ENCODE measurements at regions not wholly inside any gene's neighbourhood (a gene's known extent, or its start where the extent isn't known, plus 50 kb on each side); places are given as distances from the start of the nearest gene placed in this dataset.
"Not testable (repeated sequence)": the region's sequence is repeated elsewhere in the genome, so short reads cannot be mapped to it uniquely, and the experiment has no call there.

DNA sequence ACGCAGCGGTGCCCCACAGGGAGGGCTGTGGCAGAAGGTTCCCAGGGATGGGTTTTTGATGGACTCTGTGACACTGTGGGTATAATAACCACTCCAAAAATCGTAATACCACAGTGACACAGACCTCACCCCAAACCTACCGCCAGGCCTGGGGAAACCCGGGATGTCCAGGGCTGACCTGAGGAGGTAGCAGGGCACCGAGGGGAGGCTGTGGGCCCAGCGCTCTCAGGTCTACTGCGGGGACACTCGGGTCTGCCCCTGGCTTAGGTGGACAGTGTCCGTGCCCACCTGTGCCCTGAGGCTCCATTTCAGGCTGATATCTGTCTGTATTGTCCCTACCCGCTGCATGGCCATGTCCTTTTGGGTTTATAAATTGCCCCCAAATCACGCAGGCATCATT lies 387.9 kb downstream of the TMEM121 start:
- TF ChIP-seq, protein P1, sequence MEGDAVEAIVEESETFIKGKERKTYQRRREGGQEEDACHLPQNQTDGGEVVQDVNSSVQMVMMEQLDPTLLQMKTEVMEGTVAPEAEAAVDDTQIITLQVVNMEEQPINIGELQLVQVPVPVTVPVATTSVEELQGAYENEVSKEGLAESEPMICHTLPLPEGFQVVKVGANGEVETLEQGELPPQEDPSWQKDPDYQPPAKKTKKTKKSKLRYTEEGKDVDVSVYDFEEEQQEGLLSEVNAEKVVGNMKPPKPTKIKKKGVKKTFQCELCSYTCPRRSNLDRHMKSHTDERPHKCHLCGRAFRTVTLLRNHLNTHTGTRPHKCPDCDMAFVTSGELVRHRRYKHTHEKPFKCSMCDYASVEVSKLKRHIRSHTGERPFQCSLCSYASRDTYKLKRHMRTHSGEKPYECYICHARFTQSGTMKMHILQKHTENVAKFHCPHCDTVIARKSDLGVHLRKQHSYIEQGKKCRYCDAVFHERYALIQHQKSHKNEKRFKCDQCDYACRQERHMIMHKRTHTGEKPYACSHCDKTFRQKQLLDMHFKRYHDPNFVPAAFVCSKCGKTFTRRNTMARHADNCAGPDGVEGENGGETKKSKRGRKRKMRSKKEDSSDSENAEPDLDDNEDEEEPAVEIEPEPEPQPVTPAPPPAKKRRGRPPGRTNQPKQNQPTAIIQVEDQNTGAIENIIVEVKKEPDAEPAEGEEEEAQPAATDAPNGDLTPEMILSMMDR (conservative IDR thresholded peaks at IDR 0.05; ENCODE audit: low read depth, low read length), result not testable (repeated sequence)
- not testable (repeated sequence) for TF ChIP-seq EZH2 (IDR thresholded peaks at IDR 0.05; ENCODE audit: low read length, unreplicated experiment)
